Fibroblast of skin of left biceps (primary cell): ENCODE measurements at regions not wholly inside any gene's neighbourhood (a gene's known extent, or its start where the extent isn't known, plus 50 kb on each side); places are given as distances from the start of the nearest gene placed in this dataset.

ENCODE experiments used
- DNase-seq, 2 experiments: peaks; one replicate each; pipeline ENCODE4 v3.0.0-alpha.2; 2013; ENCODE audit warnings: low read depth in 2 of 2

DNA sequence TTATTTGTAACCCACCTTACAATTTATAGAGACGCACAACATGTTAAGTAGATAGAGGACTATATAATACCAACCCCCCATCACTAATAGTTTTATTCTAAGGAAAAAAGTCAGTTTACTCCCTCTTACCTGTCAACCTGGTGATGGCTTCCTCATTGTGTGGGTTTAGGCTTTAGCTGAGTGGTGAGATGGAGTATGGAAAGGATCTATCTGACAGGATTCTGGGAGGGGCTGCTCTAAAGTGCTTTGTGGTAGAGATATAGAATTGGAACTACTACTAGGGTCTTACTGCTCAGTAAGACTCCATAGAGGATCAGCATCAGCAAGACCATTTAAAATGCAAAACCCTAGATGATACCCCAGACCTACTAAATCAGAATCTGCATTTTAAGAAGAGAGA is 82.1 kb upstream of the IFNE start:
- DNase-seq, result no peak

DNA sequence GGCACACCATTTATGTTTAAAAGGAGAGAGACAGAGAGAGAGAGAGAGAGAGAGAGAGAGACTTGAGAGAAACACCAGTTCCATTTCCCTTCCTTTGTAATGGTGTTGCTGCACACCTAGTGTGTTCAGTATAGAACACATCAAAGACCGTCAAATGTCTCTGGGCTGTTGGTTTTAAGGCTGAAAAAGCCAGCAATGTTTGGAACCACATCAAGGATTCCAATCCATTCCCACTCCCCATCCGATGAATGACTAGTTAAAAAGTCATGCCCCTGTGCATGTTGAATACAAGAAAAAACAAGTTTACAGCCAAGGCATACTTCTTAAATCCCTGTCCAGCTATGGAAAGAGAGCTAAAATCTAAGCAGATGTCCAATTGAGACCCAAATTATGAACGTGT is 83.0 kb upstream of the IFNE start:
- no peak for DNase-seq

DNA sequence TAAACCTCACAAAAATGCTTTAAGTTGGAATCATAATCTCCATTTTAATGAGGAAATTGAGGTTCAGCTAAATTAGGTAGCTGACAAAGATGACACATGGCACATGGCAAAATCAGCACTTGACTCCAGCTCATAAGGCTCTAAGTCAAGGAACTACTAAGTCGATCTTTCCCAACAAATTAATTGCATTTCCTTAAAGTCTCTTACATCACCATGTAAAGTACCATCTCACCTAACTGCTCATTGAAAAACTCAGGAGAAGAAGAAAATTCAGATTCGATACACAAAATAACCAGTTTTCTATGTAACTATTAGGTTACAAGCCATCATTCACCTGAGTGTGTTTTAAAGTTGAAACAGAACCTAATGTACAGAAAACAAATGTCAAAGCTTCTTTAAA is 85.8 kb upstream of the IFNE start:
- no peak for DNase-seq

DNA sequence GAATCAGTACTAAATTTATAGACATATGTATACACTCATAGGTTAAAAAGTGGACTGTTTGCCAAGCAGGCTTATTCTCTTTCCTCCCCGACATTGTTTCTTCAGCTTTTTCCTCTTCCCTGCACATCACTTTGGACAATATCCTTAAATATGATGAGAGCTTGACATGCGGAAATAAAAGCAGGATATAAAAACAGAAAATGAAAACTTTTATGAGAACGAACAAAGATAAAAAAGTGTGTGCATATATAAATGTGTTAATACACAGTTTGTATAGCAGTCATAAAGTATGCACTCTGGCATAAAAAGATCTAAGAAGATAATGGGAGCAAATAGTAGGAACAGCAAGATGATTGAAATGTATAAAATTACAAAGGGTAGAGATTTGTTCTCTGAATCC is 86.4 kb upstream of the IFNE start:
- DNase-seq, result no peak

DNA sequence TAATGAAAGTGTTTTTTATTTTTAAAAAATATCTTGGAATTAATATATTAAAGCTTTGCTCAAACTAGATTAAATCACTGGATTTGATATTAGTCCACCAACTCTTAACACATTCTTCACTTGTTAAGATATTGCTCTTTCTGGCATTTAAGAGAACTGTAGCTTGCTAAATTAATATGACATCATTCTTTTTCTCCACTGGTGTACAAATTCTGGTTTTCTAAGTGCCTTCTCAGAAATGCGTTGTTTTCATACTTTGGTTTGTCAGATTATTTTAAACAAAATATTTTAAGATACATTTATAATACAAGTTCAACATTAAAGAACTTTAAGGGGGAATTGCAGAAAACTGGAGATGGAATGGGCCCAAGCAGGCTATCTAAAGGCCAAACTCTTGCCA is 87.6 kb upstream of the IFNE start:
- DNase-seq, result no peak

GRCh38 chr9:21570643-21571275 is 88.6 kb upstream of the IFNE start:
- DNase-seq, result no peak

- DNase-seq, result no peak
These were observed 92.1 kb upstream of the IFNE start for GRCh38 chr9:21574261-21574660.

GRCh38 chr9:21576331-21577189 is 94.4 kb upstream of the IFNE start:
- DNase-seq, result peak; percentile 86 to 87

DNA sequence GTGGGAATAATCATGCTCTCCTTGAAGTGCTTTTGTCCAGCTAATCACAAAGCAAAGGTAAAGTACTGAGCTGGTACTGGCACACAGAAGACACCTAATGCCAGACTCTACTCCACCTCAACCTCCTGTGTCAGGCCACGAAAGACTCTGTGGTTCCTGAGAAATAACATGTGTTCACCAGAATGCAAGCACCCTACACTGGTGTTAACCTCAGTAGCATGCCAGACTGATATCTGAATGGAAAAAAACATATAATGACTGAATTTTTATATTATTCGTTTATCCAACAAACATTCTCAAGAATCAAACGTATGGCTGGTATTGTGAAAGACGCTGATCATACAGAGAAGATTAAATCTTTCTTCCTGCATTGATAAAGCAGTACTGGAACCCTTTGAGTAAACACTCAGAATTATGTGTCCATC is 97.1 kb upstream of the IFNE start:
- no peak for DNase-seq

GRCh38 chr9:21579743-21580142 is 97.6 kb upstream of the IFNE start:
- DNase-seq, result no peak

DNA sequence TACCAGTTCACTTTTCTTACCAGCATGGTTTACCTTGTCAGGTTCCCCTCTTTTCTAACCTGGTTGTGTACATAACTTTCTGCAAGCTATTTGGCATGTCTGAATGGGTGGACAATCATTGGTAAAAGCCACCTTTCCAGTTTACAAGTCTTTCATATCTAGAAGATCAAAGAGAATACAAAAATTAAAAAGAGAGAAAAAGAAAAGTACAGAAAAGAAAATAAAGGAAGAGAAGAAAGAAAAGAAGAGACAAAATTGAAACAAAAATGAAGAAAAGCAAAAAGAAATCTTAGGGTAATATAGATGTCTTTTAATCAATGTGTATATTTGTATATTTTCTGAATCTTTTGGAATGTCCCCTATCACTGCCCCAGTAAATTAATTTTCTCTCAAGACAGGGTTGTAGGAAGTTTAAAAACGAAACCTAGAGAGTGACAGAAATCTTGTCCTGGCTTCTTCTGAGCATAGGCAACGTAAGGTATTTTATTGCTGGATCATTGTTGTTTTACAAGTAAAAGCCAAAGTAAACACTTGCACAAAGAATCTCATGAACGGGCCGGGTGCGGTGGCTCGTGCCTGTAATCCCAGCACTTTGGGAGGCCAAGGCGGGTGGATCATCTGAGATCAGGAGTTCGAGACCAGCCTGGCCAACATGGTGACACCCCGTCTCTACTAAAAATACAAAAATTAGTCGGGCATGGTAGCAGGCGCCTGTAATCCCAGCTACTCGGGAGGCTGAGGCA is 98.7 kb upstream of the IFNE start:
- no peak for DNase-seq

GRCh38 chr9:21583628-21584377 is 101.7 kb upstream of the IFNE start:
- no peak for DNase-seq

GRCh38 chr9:21584890-21585289 is 102.8 kb upstream of the IFNE start:
- DNase-seq, result no peak

GRCh38 chr9:21585756-21586752 is 103.9 kb upstream of the IFNE start:
- no peak for DNase-seq

GRCh38 chr9:21589344-21590056 is 107.4 kb upstream of the IFNE start:
- no peak for DNase-seq

GRCh38 chr9:21590058-21590996 is 108.2 kb upstream of the IFNE start:
- no peak for DNase-seq

DNA sequence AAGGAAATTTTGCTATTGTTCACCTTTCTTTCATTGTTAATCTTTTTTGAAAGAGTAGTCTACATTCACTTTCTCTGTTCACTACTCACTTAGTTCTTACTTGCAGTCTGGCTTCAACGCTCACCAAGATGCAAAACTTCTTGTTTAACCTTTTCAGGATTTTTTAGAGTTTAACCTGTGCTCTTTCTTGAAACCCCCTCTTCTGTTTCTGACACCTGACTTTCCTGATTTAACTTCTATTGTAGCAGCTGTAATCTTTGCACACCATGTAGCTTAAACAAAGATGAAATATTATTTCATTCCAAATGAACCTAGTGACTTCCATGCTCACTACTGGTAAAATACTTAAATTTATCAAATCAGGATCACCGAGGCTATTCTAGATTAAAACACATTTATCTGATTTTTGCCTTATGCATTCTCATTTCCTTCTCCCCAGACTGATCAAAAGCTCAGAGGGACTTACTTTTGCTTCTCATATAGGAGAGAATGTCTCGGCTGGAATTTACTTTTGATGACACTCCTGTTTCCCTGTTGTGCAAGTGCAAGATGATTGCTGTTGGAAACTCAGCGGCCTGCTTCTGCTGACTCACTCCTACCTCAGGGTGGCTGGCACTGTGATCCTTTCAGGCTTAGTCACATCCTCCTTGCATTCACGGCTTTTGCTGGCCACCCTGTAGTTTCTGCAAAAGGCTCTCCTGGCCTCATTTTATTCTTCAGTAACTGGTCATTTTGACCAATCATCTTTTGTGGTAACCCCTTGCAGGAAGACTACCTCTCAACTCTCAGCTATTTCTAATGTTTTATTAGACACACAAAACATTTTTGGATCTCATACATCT is 109.3 kb upstream of the IFNE start:
- DNase-seq, result peak; percentile 87 to 90

DNA sequence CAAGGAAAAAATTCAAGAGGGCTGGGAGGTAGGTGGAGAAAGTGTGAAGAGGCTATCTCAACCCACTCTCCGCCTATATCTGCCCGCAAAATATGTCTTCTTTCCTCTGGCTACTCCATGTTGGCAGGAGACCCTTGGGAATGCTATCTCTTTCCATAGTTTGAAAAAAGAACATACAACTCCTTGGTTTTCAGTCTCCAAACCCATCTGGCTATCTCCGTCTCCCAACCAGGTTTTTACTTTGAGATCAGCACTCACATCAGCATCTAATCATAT is 109.9 kb upstream of the IFNE start:
- no peak for DNase-seq
